H9 (cell line): ENCODE measurements at regions not wholly inside any gene's neighbourhood (a gene's known extent, or its start where the extent isn't known, plus 50 kb on each side); places are given as distances from the start of the nearest gene placed in this dataset.
"Not testable (repeated sequence)": the region's sequence is repeated elsewhere in the genome, so short reads cannot be mapped to it uniquely, and the experiment has no call there.

Experiments
- DNase-seq: peaks from one replicate; pipeline ENCODE4 v3.0.0-alpha.2; 2017
- H2AFZ ChIP-seq: one replicate; pipeline ENCODE4 v1.6.1; 2013; ENCODE audit warnings: mild to moderate bottlenecking, low read length, control low read depth, moderate library complexity
- H2AK5ac ChIP-seq: 2 replicates; pipeline ENCODE4 v1.6.1; 2013; ENCODE audit warnings: low read length, control low read depth, mixed read lengths; ENCODE audit not compliant: insufficient read length
- H2BK120ac ChIP-seq: one replicate; pipeline ENCODE4 v1.6.1; 2013; ENCODE audit warnings: low read depth, mild to moderate bottlenecking, low read length, control low read depth, inconsistent platforms; ENCODE audit not compliant: poor library complexity, severe bottlenecking
- H2BK12ac ChIP-seq: 2 replicates; pipeline ENCODE4 v1.6.1; 2013; ENCODE audit warnings: low read length, control low read depth, mixed read lengths, low read depth; ENCODE audit not compliant: insufficient read length
- H2BK15ac ChIP-seq: 2 replicates; pipeline ENCODE4 v1.6.1; 2013; ENCODE audit warnings: low read depth, low read length, control low read depth
- H2BK20ac ChIP-seq: one replicate; pipeline ENCODE4 v1.6.1; 2013; ENCODE audit warnings: low read depth, mild to moderate bottlenecking, low read length, control low read depth, inconsistent platforms; ENCODE audit not compliant: poor library complexity, severe bottlenecking
- H2BK5ac ChIP-seq: 2 replicates; pipeline ENCODE4 v1.6.1; 2013; ENCODE audit warnings: low read length, control low read depth, mixed read lengths; ENCODE audit not compliant: insufficient read length
- H3K14ac ChIP-seq: 2 replicates; pipeline ENCODE4 v1.6.1; 2013; ENCODE audit warnings: low read length, control low read depth; ENCODE audit not compliant: insufficient read depth
- H3K18ac ChIP-seq: 2 replicates; pipeline ENCODE4 v1.6.1; 2013; ENCODE audit warnings: low read depth, mild to moderate bottlenecking, mixed read lengths, low read length, control low read depth; ENCODE audit not compliant: insufficient read length
- H3K23ac ChIP-seq: 2 replicates; pipeline ENCODE4 v1.6.1; 2013; ENCODE audit warnings: low read length, control low read depth, mixed read lengths, low read depth; ENCODE audit not compliant: insufficient read length
- H3K23me2 ChIP-seq: 2 replicates; pipeline ENCODE4 v1.6.1; 2013; ENCODE audit warnings: low read depth, mild to moderate bottlenecking, mixed read lengths, low read length, control low read depth; ENCODE audit not compliant: insufficient read length, poor library complexity, severe bottlenecking
- H3K27ac ChIP-seq: 2 replicates; pipeline ENCODE4 v1.5.1; 2013; ENCODE audit warnings: low read length, control low read depth, mixed read lengths, low read depth; ENCODE audit not compliant: insufficient read length
- H3K27me3 ChIP-seq: 2 replicates; pipeline ENCODE4 v1.6.1; 2013; ENCODE audit warnings: low read length, control low read depth, inconsistent platforms; ENCODE audit not compliant: insufficient read depth
- H3K4ac ChIP-seq: 2 replicates; pipeline ENCODE4 v1.6.1; 2013; ENCODE audit warnings: low read depth, mild to moderate bottlenecking, control low read depth, inconsistent platforms, low read length, moderate library complexity
- H3K4me1 ChIP-seq: 2 replicates; pipeline ENCODE4 v1.6.1; 2013; ENCODE audit warnings: low read length, control low read depth, inconsistent platforms; ENCODE audit not compliant: insufficient read depth
- H3K4me2 ChIP-seq: 2 replicates; pipeline ENCODE4 v1.6.1; 2013; ENCODE audit warnings: low read length, control low read depth, mixed read lengths; ENCODE audit not compliant: insufficient read length, insufficient read depth
- H3K56ac ChIP-seq: 2 replicates; pipeline ENCODE4 v1.6.1; 2013; ENCODE audit warnings: low read depth, mild to moderate bottlenecking, mixed read lengths, low read length, control low read depth; ENCODE audit not compliant: insufficient read length
- H3K79me1 ChIP-seq: 2 replicates; pipeline ENCODE4 v1.6.1; 2013; ENCODE audit warnings: low read depth, mild to moderate bottlenecking, moderate library complexity, low read length, control low read depth, inconsistent platforms; ENCODE audit not compliant: insufficient read depth, poor library complexity, severe bottlenecking
- H3K79me2 ChIP-seq: 2 replicates; pipeline ENCODE4 v1.6.1; 2013; ENCODE audit warnings: low read length, control low read depth, inconsistent platforms; ENCODE audit not compliant: insufficient read depth
- H3K9ac ChIP-seq: 2 replicates; pipeline ENCODE4 v1.6.1; 2013; ENCODE audit warnings: low read length, control low read depth, mixed read lengths; ENCODE audit not compliant: insufficient read length; ENCODE audit errors: extremely low read depth
- H3K9me3 ChIP-seq: one replicate; pipeline ENCODE4 v1.6.1; 2013; ENCODE audit warnings: low read depth, low read length, inconsistent platforms; ENCODE audit not compliant: control insufficient read depth
- H3T11ph ChIP-seq: one replicate; pipeline ENCODE4 v1.6.1; 2013; ENCODE audit warnings: mild to moderate bottlenecking, low read length, control low read depth, inconsistent platforms
- H4K20me1 ChIP-seq: one replicate; pipeline ENCODE4 v1.6.1; 2013; ENCODE audit not compliant: control insufficient read depth, insufficient read length, insufficient read depth
- H4K5ac ChIP-seq: 2 replicates; pipeline ENCODE4 v1.6.1; 2013; ENCODE audit warnings: low read depth, mild to moderate bottlenecking, mixed read lengths, low read length, control low read depth; ENCODE audit not compliant: insufficient read length
- H4K8ac ChIP-seq: replicated peaks from 2 replicates; pipeline ENCODE4 v1.6.1; 2013; ENCODE audit warnings: low read length, control low read depth, mixed read lengths, low read depth; ENCODE audit not compliant: insufficient read length
- H4K91ac ChIP-seq: 2 replicates; pipeline ENCODE4 v1.6.1; 2013; ENCODE audit warnings: low read depth, mild to moderate bottlenecking, moderate library complexity, mixed read lengths, low read length, control low read depth; ENCODE audit not compliant: insufficient read length
- H3K27ac Mint-ChIP-seq, 3 experiments: 2 replicates in 2 of 3; 3 replicates in 1 of 3; pipeline ENCODE4 v1.8.0; 2020 to 2021; ENCODE audit warnings: mixed read lengths in 3 of 3, mild to moderate bottlenecking in 1 of 3, moderate library complexity in 1 of 3
- H3K27me3 Mint-ChIP-seq: 2 replicates; pipeline ENCODE4 v1.8.0; 2021; ENCODE audit warnings: low read depth, mild to moderate bottlenecking, moderate library complexity, mixed read lengths
- H3K36me3 Mint-ChIP-seq, 3 experiments: 2 replicates in 2 of 3; 3 replicates in 1 of 3; pipeline ENCODE4 v1.8.0; 2020 to 2021; ENCODE audit warnings: low read depth in 3 of 3, mixed read lengths in 3 of 3; ENCODE audit not compliant: insufficient read depth in 1 of 3
- H3K4me1 Mint-ChIP-seq, 2 experiments: 2 replicates each; pipeline ENCODE4 v1.8.0; 2020; ENCODE audit warnings: mixed read lengths in 2 of 2
- H3K4me3 Mint-ChIP-seq, 2 experiments: 2 replicates in 1 of 2; 3 replicates in 1 of 2; pipeline ENCODE4 v1.8.0; 2020 to 2021; ENCODE audit warnings: mild to moderate bottlenecking in 2 of 2, mixed read lengths in 2 of 2, moderate library complexity in 1 of 2
- H3K9me3 Mint-ChIP-seq, 2 experiments: 2 replicates in 1 of 2; 3 replicates in 1 of 2; pipeline ENCODE4 v1.8.0; 2020; ENCODE audit warnings: mild to moderate bottlenecking in 2 of 2, mixed read lengths in 2 of 2, moderate library complexity in 1 of 2
- CTCF ChIP-seq: fragments of 200-600 bp; sonication (generic); conservative IDR thresholded peaks from 3 replicates; pipeline ENCODE4 v1.8.0; 2021; ENCODE audit warnings: antibody characterized with exemption, mild to moderate bottlenecking
- WGBS: extraction: QIAGEN DNeasy Blood & Tissue Kit; methylation state at CpG from one replicate; pipeline ENCODE4 v1.1.7; 2013; ENCODE audit warnings: missing lambda C conversion rate, low lambda C conversion rate, mixed read lengths; ENCODE audit not compliant: insufficient read length; ENCODE audit errors: extremely low coverage; 5-methylcytosine and 5-hydroxymethylcytosine counted together

GRCh38 chr20:58573257-58573656 lies 58.1 kb upstream of the APCDD1L start:
- H2BK12ac ChIP-seq: no peak overlapping the region
- DNase-seq: no peak
- H2BK15ac ChIP-seq: no peak overlapping the region
- no peak overlapping the region for H2BK5ac ChIP-seq
- no peak overlapping the region for H3K56ac ChIP-seq
- Mint-ChIP-seq H3K4me3 (no peak overlapping the region), H3K9me3 (no peaks in the 10 kb centered on the region), H3K36me3 (no peaks in the 10 kb centered on the region), H3K27ac (no peak overlapping the region), H3K27me3 (no peaks in the 10 kb centered on the region; the same call in 1 of the 2 replicates), H3K4me1 (peaks cover 8 to 11% of the 10 kb centered on the region in 2 experiments)
- H4K20me1 ChIP-seq: no peaks in the 10 kb centered on the region
- H4K8ac ChIP-seq: no peak overlapping the region
- no peak overlapping the region for H3K18ac ChIP-seq
- H3K14ac ChIP-seq: no peak overlapping the region
- no peaks in the 10 kb centered on the region for H3K27me3 ChIP-seq
- no peak for TF ChIP-seq CTCF
- H3K4me2 ChIP-seq: no peak overlapping the region
- no peak overlapping the region for H3K23ac ChIP-seq
- H3K9me3 ChIP-seq: no peaks in the 10 kb centered on the region
- no peak overlapping the region for H2BK20ac ChIP-seq
- no peak overlapping the region for H3K27ac ChIP-seq
- no CpG with 5 or more reads among the region's 9 CpGs for WGBS
- H3K79me1 ChIP-seq: no peaks in the 10 kb centered on the region
- H3K9ac ChIP-seq: no peak overlapping the region
- no peak overlapping the region for H2AK5ac ChIP-seq
- H3K4ac ChIP-seq: no peak overlapping the region
- H3K4me1 ChIP-seq: no peaks in the 10 kb centered on the region
- no peak overlapping the region for H2AFZ ChIP-seq
- no peak overlapping the region for H4K5ac ChIP-seq
- H4K91ac ChIP-seq: no peak overlapping the region
- no peaks in the 10 kb centered on the region for H3K79me2 ChIP-seq
- no peak overlapping the region for H2BK120ac ChIP-seq
- no peak overlapping the region for H3T11ph ChIP-seq
- no peaks in the 10 kb centered on the region for H3K23me2 ChIP-seq

GRCh38 chr20:58572428-58572763 lies 57.2 kb upstream of the APCDD1L start:
- H3K9me3 ChIP-seq, H4K20me1 ChIP-seq, H3K4me2 ChIP-seq, H3K18ac ChIP-seq, H3K14ac ChIP-seq, H2BK15ac ChIP-seq, H4K8ac ChIP-seq, H3K4me3 Mint-ChIP-seq, DNase-seq, H2AFZ ChIP-seq, H2BK20ac ChIP-seq, H3K23me2 ChIP-seq, H2BK120ac ChIP-seq, H3T11ph ChIP-seq, H3K27ac ChIP-seq, H4K5ac ChIP-seq, H3K27me3 ChIP-seq, H3K27ac Mint-ChIP-seq, H3K4me1 ChIP-seq, H2BK5ac ChIP-seq, H3K4me1 Mint-ChIP-seq, H2AK5ac ChIP-seq, H4K91ac ChIP-seq, H3K27me3 Mint-ChIP-seq, H2BK12ac ChIP-seq, H3K9me3 Mint-ChIP-seq, H3K79me2 ChIP-seq, H3K36me3 Mint-ChIP-seq, H3K79me1 ChIP-seq, H3K23ac ChIP-seq, H3K9ac ChIP-seq, H3K56ac ChIP-seq, H3K4ac ChIP-seq: not testable (repeated sequence)
- WGBS: no CpG with 5 or more reads among the region's 4 CpGs
